IMR-90 (cell line): ENCODE measurements at regions not wholly inside any gene's neighbourhood (a gene's known extent, or its start where the extent isn't known, plus 50 kb on each side); places are given as distances from the start of the nearest gene placed in this dataset.

Source experiments
- ATAC-seq: fragments of 200-7000 bp; cut with Tn5 transposase; 2 replicates; pipeline ENCODE4 v1.9.1; 2020; ENCODE audit warnings: low read depth, mild to moderate bottlenecking, moderate library complexity
- BruUV-seq: library from RNA; stranded (reverse); fragments of 400-500 nt; replicated peaks from 2 replicates; lab custom pipeline; 2021; lab: Mats Ljungman, UMichigan
- CTCF ChIA-PET: fragments of 300-600 bp; formaldehyde crosslinking; extraction: SDS; loops from one replicate; lab custom pipeline; 2021; ENCODE audit warnings: antibody characterized with exemption; lab: Yijun Ruan, JAX
- POLR2A ChIA-PET: fragments of 300-600 bp; sonication (Branson Sonifier 250); formaldehyde crosslinking; loops from one replicate; lab custom pipeline; 2022; ENCODE audit warnings: antibody characterized with exemption; ENCODE audit not compliant: unreplicated experiment; lab: Charles Lee
- DNase-seq: peaks from one replicate; pipeline ENCODE4 v3.0.0; 2013
- H2AFZ ChIP-seq: replicated peaks from 2 replicates; pipeline ENCODE3; 2013; ENCODE audit warnings: low read length, mild to moderate bottlenecking; ENCODE audit not compliant: poor library complexity
- H2AK5ac ChIP-seq: 2 replicates; pipeline ENCODE4 v1.6.1; 2013; ENCODE audit warnings: low read depth, low read length, inconsistent platforms
- H2AK9ac ChIP-seq: replicated peaks from 2 replicates; pipeline ENCODE3; 2013; ENCODE audit warnings: mild to moderate bottlenecking, low read depth, low read length, moderate library complexity; ENCODE audit not compliant: poor library complexity
- H2BK120ac ChIP-seq: 2 replicates; pipeline ENCODE4 v1.6.1; 2013; ENCODE audit warnings: low read depth, low read length, inconsistent platforms
- H2BK15ac ChIP-seq: 3 replicates; pipeline ENCODE4 v1.6.1; 2013; ENCODE audit warnings: low read depth, low read length, inconsistent platforms
- H2BK20ac ChIP-seq: 2 replicates; pipeline ENCODE4 v1.6.1; 2013; ENCODE audit warnings: low read depth, mild to moderate bottlenecking, inconsistent platforms, low read length, moderate library complexity
- H2BK5ac ChIP-seq: 2 replicates; pipeline ENCODE4 v1.6.1; 2013; ENCODE audit warnings: mild to moderate bottlenecking, low read depth, low read length, inconsistent platforms; ENCODE audit not compliant: poor library complexity, severe bottlenecking
- H3K14ac ChIP-seq: replicated peaks from 2 replicates; pipeline ENCODE4 v1.6.1; 2013; ENCODE audit warnings: low read depth, low read length, inconsistent platforms
- H3K18ac ChIP-seq: 2 replicates; pipeline ENCODE4 v1.6.1; 2013; ENCODE audit warnings: low read depth, low read length, control low read depth
- H3K23ac ChIP-seq: 2 replicates; pipeline ENCODE4 v1.6.1; 2013; ENCODE audit warnings: low read depth, low read length, inconsistent platforms
- H3K27ac ChIP-seq: 2 replicates; pipeline ENCODE4 v1.5.1; 2013; ENCODE audit warnings: mild to moderate bottlenecking, control low read depth, low read length; ENCODE audit not compliant: insufficient read depth
- H3K27me3 ChIP-seq: 2 replicates; pipeline ENCODE4 v1.6.1; 2013; ENCODE audit warnings: low read length; ENCODE audit not compliant: control insufficient read depth, insufficient read depth
- H3K36me3 ChIP-seq: 2 replicates; pipeline ENCODE4 v1.6.1; 2013; ENCODE audit warnings: low read length, mixed read lengths; ENCODE audit not compliant: control insufficient read depth, insufficient read depth
- H3K4ac ChIP-seq: 2 replicates; pipeline ENCODE4 v1.6.1; 2013; ENCODE audit warnings: low read depth, low read length, inconsistent platforms
- H3K4me1 ChIP-seq: 2 replicates; pipeline ENCODE4 v1.6.1; 2013; ENCODE audit warnings: low read length, mixed read lengths; ENCODE audit not compliant: control insufficient read depth, insufficient read depth
- H3K4me2 ChIP-seq: 2 replicates; pipeline ENCODE4 v1.6.1; 2013; ENCODE audit warnings: low read depth, mild to moderate bottlenecking, control low read depth, low read length, moderate library complexity
- H3K4me3 ChIP-seq: 2 replicates; pipeline ENCODE4 v1.5.1; 2013; ENCODE audit warnings: low read depth, mild to moderate bottlenecking, control low read depth, low read length, moderate library complexity; ENCODE audit not compliant: insufficient read depth
- H3K56ac ChIP-seq: 2 replicates; pipeline ENCODE4 v1.6.1; 2013; ENCODE audit warnings: low read length, inconsistent platforms; ENCODE audit not compliant: insufficient read depth; ENCODE audit errors: extremely low read depth
- H3K79me1 ChIP-seq, 2 experiments: 2 replicates each; pipeline ENCODE4 v1.6.1; 2013; ENCODE audit warnings: low read length in 2 of 2, inconsistent platforms in 1 of 2, low read depth in 1 of 2
- H3K9ac ChIP-seq: 2 replicates; pipeline ENCODE4 v1.6.1; 2013; ENCODE audit warnings: low read depth, low read length, control low read depth
- H3K9me1 ChIP-seq: 2 replicates; pipeline ENCODE4 v1.6.1; 2013; ENCODE audit warnings: low read length, inconsistent platforms; ENCODE audit not compliant: insufficient read depth
- H3K9me3 ChIP-seq: 2 replicates; pipeline ENCODE4 v1.6.1; 2013; ENCODE audit warnings: low read length; ENCODE audit not compliant: control insufficient read depth, insufficient read depth
- H4K20me1 ChIP-seq: 2 replicates; pipeline ENCODE4 v1.6.1; 2013; ENCODE audit warnings: low read length, inconsistent platforms; ENCODE audit not compliant: insufficient read depth
- H4K5ac ChIP-seq: 2 replicates; pipeline ENCODE4 v1.6.1; 2013; ENCODE audit warnings: mild to moderate bottlenecking, low read depth, low read length, control low read depth
- H4K8ac ChIP-seq, 2 experiments: 2 replicates each; pipeline ENCODE4 v1.6.1; 2013; ENCODE audit warnings: low read depth in 2 of 2, low read length in 2 of 2, control low read depth in 1 of 2, inconsistent platforms in 1 of 2
- H4K91ac ChIP-seq: 2 replicates; pipeline ENCODE4 v1.6.1; 2013; ENCODE audit warnings: low read depth, low read length, inconsistent platforms; ENCODE audit not compliant: insufficient read depth
- CHD1 ChIP-seq: IDR thresholded peaks from 2 replicates; pipeline ENCODE4 v1.6.1; 2012; ENCODE audit warnings: low read depth, low read length, improper control_type of control experiment
- FOS ChIP-seq: fragments of 150-350 bp; IDR thresholded peaks from 2 replicates; pipeline ENCODE4 v1.6.1; 2016; ENCODE audit warnings: low read depth, low read length
- MAZ ChIP-seq: IDR thresholded peaks from 2 replicates; pipeline ENCODE4 v1.6.1; 2012; ENCODE audit warnings: low read depth, mild to moderate bottlenecking, low read length, improper control_type of control experiment, moderate library complexity, borderline replicate concordance
- MXI1 ChIP-seq: IDR thresholded peaks from 2 replicates; pipeline ENCODE4 v1.6.1; 2012; ENCODE audit warnings: low read depth, mild to moderate bottlenecking, low read length, moderate library complexity, borderline replicate concordance
- RAD21 ChIP-seq: IDR thresholded peaks from 2 replicates; pipeline ENCODE4 v1.6.1; 2012; ENCODE audit warnings: low read length, improper control_type of control experiment
- RFX5 ChIP-seq: IDR thresholded peaks from 2 replicates; pipeline ENCODE4 v1.8.0; 2012; ENCODE audit warnings: low read depth, mild to moderate bottlenecking, low read length, moderate library complexity
- WGBS, 2 experiments: methylation state at CpG; one replicate each; pipeline versions ENCODE4 v1.1.5 to v1.1.7; 2013; ENCODE audit warnings: missing lambda C conversion rate in 2 of 2; ENCODE audit not compliant: insufficient read length in 1 of 2; ENCODE audit errors: extremely low coverage in 2 of 2; 5-methylcytosine and 5-hydroxymethylcytosine counted together
- dilution Hi-C: fragments of 300-500 bp; cut with HindIII; formaldehyde crosslinking; loops from one replicate; pipeline ENCODE4 v1.14.3; 2018; ENCODE audit warnings: low sequenced_read_pairs; ENCODE audit not compliant: unreplicated experiment
- in situ Hi-C: fragments of 300-500 bp; cut with MboI; formaldehyde crosslinking; loops from 3 replicates; pipeline ENCODE4 v1.14.3; 2019; ENCODE audit warnings: low sequenced_read_pairs, inconsistent platforms, mixed read lengths
- intact Hi-C: fragments of 100-400 bp; cut with micrococcal nuclease; formaldehyde crosslinking; loops from 2 replicates; pipeline ENCODE4 v1.10.0; 2022
- TF ChIP-seq, protein P1 (sequence below): conservative IDR thresholded peaks from 2 replicates; pipeline ENCODE4 v1.5.1; 2012; ENCODE audit warnings: mild to moderate bottlenecking, low read depth, low read length, improper control_type of control experiment
- TF ChIP-seq, protein P2 (sequence below): fragments of 150-350 bp; IDR thresholded peaks from 2 replicates; pipeline ENCODE4 v1.6.1; 2017; ENCODE audit warnings: mild to moderate bottlenecking, antibody characterized with exemption, low read length, low read depth

DNA sequence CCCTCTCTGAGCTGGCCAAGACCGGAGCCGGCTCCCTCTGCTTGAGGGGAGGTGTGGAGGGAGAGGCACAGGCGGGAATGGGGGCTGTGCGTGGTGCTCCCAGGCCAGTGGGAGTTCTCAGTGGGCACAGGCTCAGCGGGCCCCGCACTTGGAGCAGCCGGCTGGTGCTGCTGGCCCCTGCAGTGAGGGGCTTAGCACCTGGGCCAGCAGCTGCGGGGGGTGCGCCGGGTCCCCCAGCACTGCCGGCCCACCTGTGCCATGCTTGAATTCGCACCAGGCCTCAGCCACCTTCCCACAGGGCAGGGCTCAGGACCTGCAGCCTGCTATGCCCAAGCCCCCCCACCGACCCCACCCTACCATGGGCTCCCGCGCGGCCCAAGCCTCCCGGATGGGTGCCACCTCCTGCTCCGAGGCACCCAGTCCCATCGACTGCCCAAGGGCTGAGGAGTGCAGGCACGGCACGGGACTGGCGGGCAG lies 602.5 kb downstream of the KCTD8 start:
- no peak overlapping the region for H2BK5ac ChIP-seq
- 76% methylated on average over 4 of the region's 22 CpGs; no CpG with 5 or more reads in 1 of the 2 experiments for WGBS, 2 experiments
- H2AK9ac ChIP-seq = no peak overlapping the region
- TF ChIP-seq, protein P1, sequence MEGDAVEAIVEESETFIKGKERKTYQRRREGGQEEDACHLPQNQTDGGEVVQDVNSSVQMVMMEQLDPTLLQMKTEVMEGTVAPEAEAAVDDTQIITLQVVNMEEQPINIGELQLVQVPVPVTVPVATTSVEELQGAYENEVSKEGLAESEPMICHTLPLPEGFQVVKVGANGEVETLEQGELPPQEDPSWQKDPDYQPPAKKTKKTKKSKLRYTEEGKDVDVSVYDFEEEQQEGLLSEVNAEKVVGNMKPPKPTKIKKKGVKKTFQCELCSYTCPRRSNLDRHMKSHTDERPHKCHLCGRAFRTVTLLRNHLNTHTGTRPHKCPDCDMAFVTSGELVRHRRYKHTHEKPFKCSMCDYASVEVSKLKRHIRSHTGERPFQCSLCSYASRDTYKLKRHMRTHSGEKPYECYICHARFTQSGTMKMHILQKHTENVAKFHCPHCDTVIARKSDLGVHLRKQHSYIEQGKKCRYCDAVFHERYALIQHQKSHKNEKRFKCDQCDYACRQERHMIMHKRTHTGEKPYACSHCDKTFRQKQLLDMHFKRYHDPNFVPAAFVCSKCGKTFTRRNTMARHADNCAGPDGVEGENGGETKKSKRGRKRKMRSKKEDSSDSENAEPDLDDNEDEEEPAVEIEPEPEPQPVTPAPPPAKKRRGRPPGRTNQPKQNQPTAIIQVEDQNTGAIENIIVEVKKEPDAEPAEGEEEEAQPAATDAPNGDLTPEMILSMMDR = no peak
- TF ChIP-seq MXI1 (no peak), RAD21 (no peak), RFX5 (no peak), CHD1 (no peak), FOS (no peak), MAZ (no peak)
- TF ChIP-seq, protein P2, sequence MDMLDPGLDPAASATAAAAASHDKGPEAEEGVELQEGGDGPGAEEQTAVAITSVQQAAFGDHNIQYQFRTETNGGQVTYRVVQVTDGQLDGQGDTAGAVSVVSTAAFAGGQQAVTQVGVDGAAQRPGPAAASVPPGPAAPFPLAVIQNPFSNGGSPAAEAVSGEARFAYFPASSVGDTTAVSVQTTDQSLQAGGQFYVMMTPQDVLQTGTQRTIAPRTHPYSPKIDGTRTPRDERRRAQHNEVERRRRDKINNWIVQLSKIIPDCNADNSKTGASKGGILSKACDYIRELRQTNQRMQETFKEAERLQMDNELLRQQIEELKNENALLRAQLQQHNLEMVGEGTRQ = no peak
- H3K27me3 ChIP-seq = no peaks in the 10 kb centered on the region
- H3K9me1 ChIP-seq = no peaks in the 10 kb centered on the region
- H3K4me2 ChIP-seq = no peak overlapping the region
- BruUV-seq = no TSS peak
- no peak overlapping the region for H3K9ac ChIP-seq
- no peak for ATAC-seq
- dilution Hi-C loops = no loop called here
- H3K4ac ChIP-seq = no peak overlapping the region
- H3K23ac ChIP-seq = no peak overlapping the region
- H2AFZ ChIP-seq = no peak overlapping the region
- DNase-seq = no peak
- H3K27ac ChIP-seq = no peak overlapping the region
- no peak overlapping the region for H2BK120ac ChIP-seq
- H2BK20ac ChIP-seq = no peak overlapping the region
- H4K20me1 ChIP-seq = no peaks in the 10 kb centered on the region
- H2BK15ac ChIP-seq = no peak overlapping the region
- H3K56ac ChIP-seq = no peak overlapping the region
- no peak overlapping the region for H3K18ac ChIP-seq
- no peak overlapping the region for H4K5ac ChIP-seq
- no peak overlapping the region for H2AK5ac ChIP-seq
- H4K91ac ChIP-seq = no peak overlapping the region
- H3K14ac ChIP-seq = no peak overlapping the region
- CTCF ChIA-PET = no interaction called here
- in situ Hi-C loops = no loop called here
- H3K4me3 ChIP-seq = no peak overlapping the region
- H3K36me3 ChIP-seq = no peaks in the 10 kb centered on the region
- no peak overlapping the region for H4K8ac ChIP-seq
- H3K4me1 ChIP-seq = no peaks in the 10 kb centered on the region
- POLR2A ChIA-PET = no interaction called here
- H3K9me3 ChIP-seq = 0 out of 2 replicates have a peak, but pooled peaks cover 3% of the 10 kb centered on the region
- H3K79me1 ChIP-seq = no peaks in the 10 kb centered on the region
- intact Hi-C loops = no loop called here
